ENCODE measurements at regions not wholly inside any gene's neighbourhood (a gene's known extent, or its start where the extent isn't known, plus 50 kb on each side); places are given as distances from the start of the nearest gene placed in this dataset.

DNA sequence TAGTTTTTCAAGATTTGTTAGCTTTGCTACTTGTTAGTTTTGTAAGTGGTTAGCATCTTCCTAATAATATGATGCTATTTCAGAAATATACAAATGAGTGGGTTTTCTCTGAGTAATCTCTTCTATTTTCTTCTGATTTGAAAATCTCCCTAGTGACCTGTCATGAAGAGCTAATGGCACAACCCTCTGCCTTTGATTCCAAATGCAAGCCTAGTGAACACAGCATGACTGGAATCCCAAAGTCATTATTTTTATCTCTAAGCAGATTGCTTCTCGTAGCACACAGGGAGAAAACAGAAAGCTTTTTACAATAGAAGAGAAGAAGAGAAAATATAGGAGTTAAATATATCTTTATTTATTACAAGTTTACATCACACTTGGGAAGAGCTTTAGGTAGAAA is 295.5 kb downstream of the LRATD1 start:
- Histone ChIP-seq H3K27ac (ENCODE audit: low read length) (no peak overlapping the region), H3K4me3 (ENCODE audit: low read length) (no peak overlapping the region), H3K4me1 (ENCODE audit: low read length) (peaks cover 3% of the 10 kb centered on the region; the same call in 1 of the 2 replicates), H4K20me1 (ENCODE audit: insufficient read depth, low read length) (no peaks in the 10 kb centered on the region), H3K9ac (ENCODE audit: low read length) (no peak overlapping the region), H3K4me2 (ENCODE audit: low read length) (no peak overlapping the region), H3K27me3 (ENCODE audit: low read depth, low read length) (no peaks in the 10 kb centered on the region), H3K79me2 (ENCODE audit: low read length) (no peaks in the 10 kb centered on the region), H2AFZ (ENCODE audit: low read depth, low read length) (no peak overlapping the region), H3K9me3 (ENCODE audit: insufficient read depth, low read length) (no peaks in the 10 kb centered on the region), H3K36me3 (replicated peaks; ENCODE audit: low read depth, low read length) (no peaks in the 10 kb centered on the region)
- TF ChIP-seq EZH2phosphoT487 (IDR thresholded peaks at IDR 0.05; ENCODE audit: low read depth), result no peak
- TF ChIP-seq, protein P1, sequence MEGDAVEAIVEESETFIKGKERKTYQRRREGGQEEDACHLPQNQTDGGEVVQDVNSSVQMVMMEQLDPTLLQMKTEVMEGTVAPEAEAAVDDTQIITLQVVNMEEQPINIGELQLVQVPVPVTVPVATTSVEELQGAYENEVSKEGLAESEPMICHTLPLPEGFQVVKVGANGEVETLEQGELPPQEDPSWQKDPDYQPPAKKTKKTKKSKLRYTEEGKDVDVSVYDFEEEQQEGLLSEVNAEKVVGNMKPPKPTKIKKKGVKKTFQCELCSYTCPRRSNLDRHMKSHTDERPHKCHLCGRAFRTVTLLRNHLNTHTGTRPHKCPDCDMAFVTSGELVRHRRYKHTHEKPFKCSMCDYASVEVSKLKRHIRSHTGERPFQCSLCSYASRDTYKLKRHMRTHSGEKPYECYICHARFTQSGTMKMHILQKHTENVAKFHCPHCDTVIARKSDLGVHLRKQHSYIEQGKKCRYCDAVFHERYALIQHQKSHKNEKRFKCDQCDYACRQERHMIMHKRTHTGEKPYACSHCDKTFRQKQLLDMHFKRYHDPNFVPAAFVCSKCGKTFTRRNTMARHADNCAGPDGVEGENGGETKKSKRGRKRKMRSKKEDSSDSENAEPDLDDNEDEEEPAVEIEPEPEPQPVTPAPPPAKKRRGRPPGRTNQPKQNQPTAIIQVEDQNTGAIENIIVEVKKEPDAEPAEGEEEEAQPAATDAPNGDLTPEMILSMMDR (IDR thresholded peaks at IDR 0.05; ENCODE audit: low read depth, low read length), result no peak

DNA sequence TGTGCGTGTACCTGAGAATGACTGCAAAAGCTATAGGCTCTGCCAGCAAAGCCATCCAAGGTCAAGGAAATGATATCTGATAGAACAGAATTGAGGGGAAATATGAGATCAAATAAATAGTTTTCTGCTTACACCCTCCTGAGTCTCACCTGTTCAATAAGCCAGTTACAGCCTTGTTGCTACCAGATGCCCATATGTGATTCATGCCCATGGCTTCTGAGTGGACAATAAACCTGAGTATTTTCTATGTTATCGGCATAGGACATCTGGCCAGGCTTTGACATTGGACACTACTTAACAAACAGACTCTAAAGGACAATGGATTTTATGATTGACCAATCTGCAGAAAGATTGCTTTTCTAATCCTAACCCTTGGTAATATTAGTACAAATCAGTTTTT is 297.9 kb downstream of the LRATD1 start:
- Histone ChIP-seq H4K20me1 (ENCODE audit: insufficient read depth, low read length) (no peaks in the 10 kb centered on the region), H3K27ac (ENCODE audit: low read length) (no peak overlapping the region), H3K79me2 (ENCODE audit: low read length) (no peaks in the 10 kb centered on the region), H3K9me3 (ENCODE audit: insufficient read depth, low read length) (no peaks in the 10 kb centered on the region), H3K36me3 (replicated peaks; ENCODE audit: low read depth, low read length) (no peaks in the 10 kb centered on the region), H3K4me1 (ENCODE audit: low read length) (peaks cover 3% of the 10 kb centered on the region; the same call in 1 of the 2 replicates), H2AFZ (ENCODE audit: low read depth, low read length) (no peak overlapping the region), H3K9ac (ENCODE audit: low read length) (no peak overlapping the region), H3K4me2 (ENCODE audit: low read length) (no peak overlapping the region), H3K27me3 (ENCODE audit: low read depth, low read length) (no peaks in the 10 kb centered on the region), H3K4me3 (ENCODE audit: low read length) (no peak overlapping the region)
- TF ChIP-seq, protein P1 (IDR thresholded peaks at IDR 0.05; ENCODE audit: low read depth, low read length), result no peak
- no peak for TF ChIP-seq EZH2phosphoT487 (IDR thresholded peaks at IDR 0.05; ENCODE audit: low read depth)

- Histone ChIP-seq H3K36me3 (replicated peaks; ENCODE audit: low read depth, low read length) (no peaks in the 10 kb centered on the region), H2AFZ (ENCODE audit: low read depth, low read length) (no peak overlapping the region), H3K9ac (ENCODE audit: low read length) (no peak overlapping the region), H3K4me2 (ENCODE audit: low read length) (no peak overlapping the region), H3K27ac (ENCODE audit: low read length) (no peak overlapping the region), H4K20me1 (ENCODE audit: insufficient read depth, low read length) (no peaks in the 10 kb centered on the region), H3K27me3 (ENCODE audit: low read depth, low read length) (no peaks in the 10 kb centered on the region), H3K9me3 (ENCODE audit: insufficient read depth, low read length) (no peaks in the 10 kb centered on the region), H3K4me3 (ENCODE audit: low read length) (no peak overlapping the region), H3K79me2 (ENCODE audit: low read length) (no peaks in the 10 kb centered on the region), H3K4me1 (ENCODE audit: low read length) (peaks cover 3% of the 10 kb centered on the region; the same call in 1 of the 2 replicates)
- TF ChIP-seq, protein P1 (IDR thresholded peaks at IDR 0.05; ENCODE audit: low read depth, low read length), result no peak
- TF ChIP-seq EZH2phosphoT487 (IDR thresholded peaks at IDR 0.05; ENCODE audit: low read depth), result no peak
Observed at GRCh38 chr2:14932285-14932684, 299.8 kb downstream of the LRATD1 start.

DNA sequence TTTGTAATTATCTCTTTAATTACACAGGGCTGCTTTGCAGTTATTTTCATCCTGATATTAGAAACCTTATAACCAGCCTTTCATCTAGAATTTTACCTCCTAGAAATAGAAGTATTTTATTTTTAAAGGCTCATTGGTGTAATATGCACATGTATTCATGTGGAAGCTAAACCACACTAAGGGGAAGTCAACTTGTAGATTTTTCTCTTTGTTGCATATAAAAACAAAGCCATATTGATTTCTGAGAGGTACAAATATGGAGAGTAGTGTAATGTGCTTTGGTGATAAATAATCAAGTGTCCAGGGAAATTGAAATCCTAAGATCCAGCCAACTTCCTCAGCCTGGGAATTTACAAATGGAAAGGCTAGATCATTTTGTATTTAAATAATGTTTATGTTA is 301.2 kb downstream of the LRATD1 start:
- TF ChIP-seq, protein P1 (IDR thresholded peaks at IDR 0.05; ENCODE audit: low read depth, low read length), result no peak
- no peak for TF ChIP-seq EZH2phosphoT487 (IDR thresholded peaks at IDR 0.05; ENCODE audit: low read depth)
- Histone ChIP-seq H3K4me3 (ENCODE audit: low read length) (no peak overlapping the region), H3K27me3 (ENCODE audit: low read depth, low read length) (no peaks in the 10 kb centered on the region), H3K4me1 (ENCODE audit: low read length) (no peaks in the 10 kb centered on the region), H3K27ac (ENCODE audit: low read length) (no peak overlapping the region), H3K4me2 (ENCODE audit: low read length) (no peak overlapping the region), H3K9ac (ENCODE audit: low read length) (no peak overlapping the region), H3K79me2 (ENCODE audit: low read length) (no peaks in the 10 kb centered on the region), H3K36me3 (replicated peaks; ENCODE audit: low read depth, low read length) (no peaks in the 10 kb centered on the region), H2AFZ (ENCODE audit: low read depth, low read length) (no peak overlapping the region), H3K9me3 (ENCODE audit: insufficient read depth, low read length) (no peaks in the 10 kb centered on the region), H4K20me1 (ENCODE audit: insufficient read depth, low read length) (no peaks in the 10 kb centered on the region)
